MM.1S (cell line): ENCODE measurements at regions not wholly inside any gene's neighbourhood (a gene's known extent, or its start where the extent isn't known, plus 50 kb on each side); places are given as distances from the start of the nearest gene placed in this dataset.

Experiments
- CTCF ChIP-seq: fragments of 300-600 bp; sonication (generic); IDR thresholded peaks from 2 replicates; pipeline ENCODE4 v1.5.1; 2016; ENCODE audit warnings: antibody characterized with exemption, low read length, mixed read lengths
- EZH2 ChIP-seq: fragments of 300-600 bp; sonication (generic); optimal IDR thresholded peaks from 2 replicates; pipeline ENCODE3; 2017; ENCODE audit warnings: low read depth, mild to moderate bottlenecking, antibody characterized with exemption, low read length, mixed read lengths
- EZH2phosphoT487 ChIP-seq: fragments of 300-600 bp; sonication (generic); IDR thresholded peaks from 2 replicates; pipeline ENCODE4 v1.6.1; 2018; ENCODE audit warnings: antibody characterized with exemption, low read length

GRCh38 chr1:29963946-29964345 lies 727.6 kb downstream of the PTPRU start:
- TF ChIP-seq EZH2 (no peak), CTCF (no peak), EZH2phosphoT487 (no peak)
